ENCODE measurements at regions not wholly inside any gene's neighbourhood (a gene's known extent, or its start where the extent isn't known, plus 50 kb on each side); places are given as distances from the start of the nearest gene placed in this dataset.

- Mint-ChIP-seq H3K27ac (no peak overlapping the region), H3K27me3 (ENCODE audit: insufficient read depth, low read depth, poor library complexity) (peaks cover 1% of the 10 kb centered on the region), H3K4me3 (no peak overlapping the region), H3K9me3 (no peaks in the 10 kb centered on the region), H3K36me3 (ENCODE audit: low read depth) (no peaks in the 10 kb centered on the region), H3K4me1 (no peaks in the 10 kb centered on the region)
- Histone ChIP-seq H2AFZ (no peak overlapping the region), H3K36me3 (ENCODE audit: insufficient read depth) (no peaks in the 10 kb centered on the region), H3K27me3 (ENCODE audit: insufficient read depth) (no peaks in the 10 kb centered on the region), H3K4me2 (no peak overlapping the region), H3F3A (replicated peaks; ENCODE audit: low read depth) (no peaks in the 10 kb centered on the region), H3K79me2 (replicated peaks; ENCODE audit: insufficient read depth) (no peaks in the 10 kb centered on the region), H3K4me3 (no peak overlapping the region), H3K9me2 (ENCODE audit: insufficient read depth) (no peaks in the 10 kb centered on the region), H3K27ac (ENCODE audit: low read depth) (no peak overlapping the region), H3K4me1 (ENCODE audit: insufficient read depth) (no peaks in the 10 kb centered on the region), H4K20me1 (replicated peaks; ENCODE audit: insufficient read depth) (no peaks in the 10 kb centered on the region)
- ATAC-seq (no peak), DNase-seq (ENCODE audit: low spot score) (no peak)
- TF ChIP-seq EZH2phosphoT487 (IDR thresholded peaks at IDR 0.05; ENCODE audit: unreplicated experiment), result no peak
- TF ChIP-seq EZH2 (IDR thresholded peaks at IDR 0.05; ENCODE audit: low read depth, unreplicated experiment), result no peak
- TF ChIP-seq CTCF (conservative IDR thresholded peaks at IDR 0.05; ENCODE audit: low read depth in 2 of 2), result no peak
- no peak for TF ChIP-seq JUNB (IDR thresholded peaks at IDR 0.05; ENCODE audit: unreplicated experiment)
- TF ChIP-seq CREB1 (CRISPR knock-in tag; IDR thresholded peaks at IDR 0.05; ENCODE audit: low read depth), result no peak
These were observed 328.8 kb upstream of the SLC14A2 start for GRCh38 chr18:45286431-45286830.

- Histone ChIP-seq H3K36me3 (ENCODE audit: insufficient read depth) (no peaks in the 10 kb centered on the region), H3K4me1 (ENCODE audit: insufficient read depth) (no peaks in the 10 kb centered on the region), H3K4me2 (no peak overlapping the region), H3K27ac (ENCODE audit: low read depth) (no peak overlapping the region), H3K27me3 (ENCODE audit: insufficient read depth) (no peaks in the 10 kb centered on the region), H3K4me3 (no peak overlapping the region), H3K79me2 (replicated peaks; ENCODE audit: insufficient read depth) (no peaks in the 10 kb centered on the region), H3F3A (replicated peaks; ENCODE audit: low read depth) (no peaks in the 10 kb centered on the region), H3K9me2 (ENCODE audit: insufficient read depth) (no peaks in the 10 kb centered on the region), H2AFZ (no peak overlapping the region), H4K20me1 (replicated peaks; ENCODE audit: insufficient read depth) (no peaks in the 10 kb centered on the region)
- Mint-ChIP-seq H3K9me3 (no peaks in the 10 kb centered on the region), H3K36me3 (ENCODE audit: low read depth) (no peaks in the 10 kb centered on the region), H3K4me3 (no peak overlapping the region), H3K4me1 (no peaks in the 10 kb centered on the region), H3K27ac (no peak overlapping the region), H3K27me3 (ENCODE audit: insufficient read depth, low read depth, poor library complexity) (peaks cover 1% of the 10 kb centered on the region)
- DNase-seq (ENCODE audit: low spot score) (no peak), ATAC-seq (no peak)
- no peak for TF ChIP-seq CTCF (conservative IDR thresholded peaks at IDR 0.05; ENCODE audit: low read depth in 2 of 2)
- no peak for TF ChIP-seq ETS1 (IDR thresholded peaks at IDR 0.05)
- TF ChIP-seq EZH2 (IDR thresholded peaks at IDR 0.05; ENCODE audit: low read depth, unreplicated experiment), result no peak
- no peak for TF ChIP-seq EZH2phosphoT487 (IDR thresholded peaks at IDR 0.05; ENCODE audit: unreplicated experiment)
- no peak for TF ChIP-seq ZNF114 (CRISPR knock-in tag; IDR thresholded peaks at IDR 0.05)
- no peak for TF ChIP-seq ZNF462 (CRISPR knock-in tag; IDR thresholded peaks at IDR 0.05)
- no peak for TF ChIP-seq NANOG (IDR thresholded peaks at IDR 0.05; ENCODE audit: borderline replicate concordance)
- no peak for TF ChIP-seq CREB1 (CRISPR knock-in tag; IDR thresholded peaks at IDR 0.05; ENCODE audit: low read depth)
These were observed 327.7 kb upstream of the SLC14A2 start for GRCh38 chr18:45287531-45287930.
